GM12865 (cell line): ENCODE measurements at regions not wholly inside any gene's neighbourhood (a gene's known extent, or its start where the extent isn't known, plus 50 kb on each side); places are given as distances from the start of the nearest gene placed in this dataset.

Experiments used
- DNase-seq: peaks from one replicate; pipeline ENCODE4 v3.0.0; 2010; ENCODE audit warnings: low read depth
- H3K4me3 ChIP-seq: 2 replicates; pipeline ENCODE4 v1.5.1; 2011; ENCODE audit warnings: mild to moderate bottlenecking, low read depth, low read length, control low read depth
- CTCF ChIP-seq: IDR thresholded peaks from 2 replicates; pipeline ENCODE4 v1.5.1; 2011; ENCODE audit warnings: low read length, control low read depth, low read depth, inconsistent platforms; ENCODE audit not compliant: insufficient read depth; ENCODE audit errors: missing control alignments

- no peak overlapping the region for H3K4me3 ChIP-seq
- no peak for TF ChIP-seq CTCF
- no peak for DNase-seq
Measured at GRCh38 chr6:128803911-128804310, 79.0 kb upstream of the LAMA2 start.

- TF ChIP-seq CTCF = no peak
- DNase-seq = no peak
- no peak overlapping the region for H3K4me3 ChIP-seq
Measured at GRCh38 chr6:128801621-128802020, 81.3 kb upstream of the LAMA2 start.

- DNase-seq = no peak
- TF ChIP-seq CTCF = no peak
- H3K4me3 ChIP-seq = no peak overlapping the region
Measured at GRCh38 chr6:128784266-128784665, 98.7 kb upstream of the LAMA2 start.

GRCh38 chr6:128768187-128768586 is 114.8 kb upstream of the LAMA2 start:
- no peak overlapping the region for H3K4me3 ChIP-seq
- DNase-seq = no peak
- no peak for TF ChIP-seq CTCF

- no peak overlapping the region for H3K4me3 ChIP-seq
- no peak for DNase-seq
- TF ChIP-seq CTCF = no peak
Measured at GRCh38 chr6:128767705-128768104, 115.2 kb upstream of the LAMA2 start.

- H3K4me3 ChIP-seq = no peak overlapping the region
- no peak for TF ChIP-seq CTCF
- no peak for DNase-seq
Measured at GRCh38 chr6:128767150-128767549, 115.8 kb upstream of the LAMA2 start.

GRCh38 chr6:128763599-128764300 is 119.2 kb upstream of the LAMA2 start:
- DNase-seq = no peak
- no peak for TF ChIP-seq CTCF
- no peak overlapping the region for H3K4me3 ChIP-seq
